ENCODE measurements at regions not wholly inside any gene's neighbourhood (a gene's known extent, or its start where the extent isn't known, plus 50 kb on each side); places are given as distances from the start of the nearest gene placed in this dataset.

- TF ChIP-seq ZBTB7A (IDR thresholded peaks at IDR 0.05; ENCODE audit: low read depth): no peak
Observed at GRCh38 chr6:121879149-121879548, 443.7 kb downstream of the GJA1 start.

- TF ChIP-seq TEAD4 (IDR thresholded peaks at IDR 0.05) (no peak), FOXM1 (IDR thresholded peaks at IDR 0.05; ENCODE audit: borderline replicate concordance, low read depth) (no peak), YY1 (IDR thresholded peaks at IDR 0.05; ENCODE audit: low read depth) (no peak), CEBPB (IDR thresholded peaks at IDR 0.05) (no peak)
Observed at GRCh38 chr6:121880831-121881230, 445.4 kb downstream of the GJA1 start.

- no peak for TF ChIP-seq MAX (IDR thresholded peaks at IDR 0.05)
- TF ChIP-seq REST (IDR thresholded peaks at IDR 0.05; ENCODE audit: low read depth): no peak
- no peak for TF ChIP-seq USF1 (IDR thresholded peaks at IDR 0.05)
- no peak for TF ChIP-seq TCF12 (IDR thresholded peaks at IDR 0.05; ENCODE audit: low read depth)
- no peak for TF ChIP-seq RAD21 (IDR thresholded peaks at IDR 0.05; ENCODE audit: low read depth)
- TF ChIP-seq CREB1 (IDR thresholded peaks at IDR 0.05; ENCODE audit: low read depth): no peak
Observed at GRCh38 chr6:121881974-121882667, 446.7 kb downstream of the GJA1 start.

- no peak for TF ChIP-seq TAF1 (IDR thresholded peaks at IDR 0.05; ENCODE audit: low read depth)
- TF ChIP-seq CEBPB (IDR thresholded peaks at IDR 0.05): no peak
- TF ChIP-seq EGR1 (IDR thresholded peaks at IDR 0.05): no peak
- TF ChIP-seq MAX (IDR thresholded peaks at IDR 0.05): no peak
- no peak for TF ChIP-seq CREB1 (IDR thresholded peaks at IDR 0.05; ENCODE audit: low read depth)
- TF ChIP-seq TCF12 (IDR thresholded peaks at IDR 0.05; ENCODE audit: low read depth): no peak
- TF ChIP-seq YY1 (IDR thresholded peaks at IDR 0.05; ENCODE audit: low read depth): no peak
- no peak for TF ChIP-seq EP300 (IDR thresholded peaks at IDR 0.05; ENCODE audit: borderline replicate concordance)
- no peak for TF ChIP-seq NFIC (IDR thresholded peaks at IDR 0.05)
Observed at GRCh38 chr6:121884091-121884490, 448.6 kb downstream of the GJA1 start.

GRCh38 chr6:121884620-121885019, 449.2 kb downstream of the GJA1 start:
- TF ChIP-seq ZBTB7A (IDR thresholded peaks at IDR 0.05; ENCODE audit: low read depth): no peak
- no peak for TF ChIP-seq RAD21 (IDR thresholded peaks at IDR 0.05; ENCODE audit: low read depth)
- no peak for TF ChIP-seq CREB1 (IDR thresholded peaks at IDR 0.05; ENCODE audit: low read depth)
- no peak for TF ChIP-seq TCF12 (IDR thresholded peaks at IDR 0.05; ENCODE audit: low read depth)
- no peak for TF ChIP-seq TEAD4 (IDR thresholded peaks at IDR 0.05)
- no peak for TF ChIP-seq YY1 (IDR thresholded peaks at IDR 0.05; ENCODE audit: low read depth)
- TF ChIP-seq NFIC (IDR thresholded peaks at IDR 0.05): no peak
- no peak for TF ChIP-seq EGR1 (IDR thresholded peaks at IDR 0.05)
- TF ChIP-seq USF1 (IDR thresholded peaks at IDR 0.05): no peak
- TF ChIP-seq EP300 (IDR thresholded peaks at IDR 0.05; ENCODE audit: borderline replicate concordance): no peak
- TF ChIP-seq FOXM1 (IDR thresholded peaks at IDR 0.05; ENCODE audit: borderline replicate concordance, low read depth): no peak
- no peak for TF ChIP-seq TAF1 (IDR thresholded peaks at IDR 0.05; ENCODE audit: low read depth)
- no peak for TF ChIP-seq REST (IDR thresholded peaks at IDR 0.05; ENCODE audit: low read depth)
- TF ChIP-seq MAX (IDR thresholded peaks at IDR 0.05): no peak

GRCh38 chr6:121885399-121886152, 450.1 kb downstream of the GJA1 start:
- no peak for TF ChIP-seq TEAD4 (IDR thresholded peaks at IDR 0.05)
- TF ChIP-seq ZBTB7A (IDR thresholded peaks at IDR 0.05; ENCODE audit: low read depth): no peak
- TF ChIP-seq CREB1 (IDR thresholded peaks at IDR 0.05; ENCODE audit: low read depth): no peak
- no peak for TF ChIP-seq RAD21 (IDR thresholded peaks at IDR 0.05; ENCODE audit: low read depth)
- TF ChIP-seq REST (IDR thresholded peaks at IDR 0.05; ENCODE audit: low read depth): no peak
- no peak for TF ChIP-seq EP300 (IDR thresholded peaks at IDR 0.05; ENCODE audit: borderline replicate concordance)
- no peak for TF ChIP-seq USF1 (IDR thresholded peaks at IDR 0.05)
- no peak for TF ChIP-seq NFIC (IDR thresholded peaks at IDR 0.05)
- TF ChIP-seq TCF12 (IDR thresholded peaks at IDR 0.05; ENCODE audit: low read depth): no peak
- TF ChIP-seq MAX (IDR thresholded peaks at IDR 0.05): no peak
- TF ChIP-seq YY1 (IDR thresholded peaks at IDR 0.05; ENCODE audit: low read depth): no peak
- TF ChIP-seq FOXM1 (IDR thresholded peaks at IDR 0.05; ENCODE audit: borderline replicate concordance, low read depth): no peak
- no peak for TF ChIP-seq CEBPB (IDR thresholded peaks at IDR 0.05)
- TF ChIP-seq EGR1 (IDR thresholded peaks at IDR 0.05): no peak
- no peak for TF ChIP-seq TAF1 (IDR thresholded peaks at IDR 0.05; ENCODE audit: low read depth)

Data from Ishikawa (cell line).